GM10248 (cell line): ENCODE measurements at regions not wholly inside any gene's neighbourhood (a gene's known extent, or its start where the extent isn't known, plus 50 kb on each side); places are given as distances from the start of the nearest gene placed in this dataset.

ENCODE experiments used
- CTCF ChIA-PET: fragments of 300-600 bp; sonication (Branson Sonifier 250); formaldehyde crosslinking; extraction: SDS; loops from one replicate; lab custom pipeline; 2021; ENCODE audit warnings: antibody characterized with exemption; lab: Yijun Ruan, JAX
- POLR2A ChIA-PET: fragments of 350-650 bp; sonication (Branson Sonifier 250); formaldehyde crosslinking; extraction: SDS; loops from one replicate; lab custom pipeline; 2020; ENCODE audit warnings: antibody characterized with exemption; lab: Yijun Ruan, JAX
- DNase-seq: peaks from one replicate; pipeline ENCODE4 v3.0.0; 2012; ENCODE audit errors: extremely low spot score
- TF ChIP-seq, protein P1 (sequence below): IDR thresholded peaks from 2 replicates; pipeline ENCODE4 v1.5.1; 2012; ENCODE audit warnings: mild to moderate bottlenecking, low read depth; ENCODE audit errors: extremely low read depth, missing control alignments, control extremely low read depth

DNA sequence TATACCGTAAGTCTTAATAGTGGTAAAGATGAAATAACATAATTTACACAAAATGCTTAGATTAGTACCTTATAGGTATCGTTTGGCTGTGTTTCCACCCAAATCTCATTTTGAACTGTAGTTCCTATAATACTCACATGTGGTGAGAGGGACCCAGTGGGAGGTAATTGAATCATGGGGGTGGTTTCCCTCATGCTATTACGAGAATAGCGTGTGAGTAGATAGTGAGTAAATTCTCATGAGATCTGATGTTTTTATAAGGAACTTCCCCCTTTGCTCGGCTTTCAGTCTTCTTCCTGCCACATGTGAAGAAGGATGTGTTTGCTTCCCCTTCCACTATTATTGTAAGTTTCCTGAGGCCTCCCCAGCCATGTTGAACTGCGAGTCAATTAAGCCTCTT, 426.3 kb upstream of the POT1 start:
- POLR2A ChIA-PET, result no interaction called here

DNA sequence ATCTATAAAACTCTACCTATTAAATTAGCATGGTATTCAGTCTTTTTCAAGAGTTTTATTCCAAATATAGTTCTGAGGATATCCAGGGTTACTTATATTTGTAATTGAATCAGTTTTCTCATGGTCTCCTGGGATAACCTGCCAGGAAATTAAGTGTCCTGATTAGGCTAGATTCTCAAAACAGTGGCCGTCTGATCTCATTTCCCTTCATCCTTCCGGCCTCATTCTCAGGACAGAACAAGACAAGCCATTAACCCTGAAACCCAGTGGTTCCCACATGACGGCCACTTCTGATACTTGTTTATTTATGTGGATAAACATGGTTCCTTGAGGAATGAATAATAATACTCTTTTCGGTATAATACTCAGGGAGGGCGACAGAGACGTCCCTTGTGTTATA, 417.6 kb upstream of the POT1 start:
- CTCF ChIA-PET, result no interaction called here
- POLR2A ChIA-PET, result no interaction called here
- DNase-seq, result no peak

More for the DNA sequence above, 426.3 kb upstream of the POT1 start:
- no peak for DNase-seq
- TF ChIP-seq, protein P1, sequence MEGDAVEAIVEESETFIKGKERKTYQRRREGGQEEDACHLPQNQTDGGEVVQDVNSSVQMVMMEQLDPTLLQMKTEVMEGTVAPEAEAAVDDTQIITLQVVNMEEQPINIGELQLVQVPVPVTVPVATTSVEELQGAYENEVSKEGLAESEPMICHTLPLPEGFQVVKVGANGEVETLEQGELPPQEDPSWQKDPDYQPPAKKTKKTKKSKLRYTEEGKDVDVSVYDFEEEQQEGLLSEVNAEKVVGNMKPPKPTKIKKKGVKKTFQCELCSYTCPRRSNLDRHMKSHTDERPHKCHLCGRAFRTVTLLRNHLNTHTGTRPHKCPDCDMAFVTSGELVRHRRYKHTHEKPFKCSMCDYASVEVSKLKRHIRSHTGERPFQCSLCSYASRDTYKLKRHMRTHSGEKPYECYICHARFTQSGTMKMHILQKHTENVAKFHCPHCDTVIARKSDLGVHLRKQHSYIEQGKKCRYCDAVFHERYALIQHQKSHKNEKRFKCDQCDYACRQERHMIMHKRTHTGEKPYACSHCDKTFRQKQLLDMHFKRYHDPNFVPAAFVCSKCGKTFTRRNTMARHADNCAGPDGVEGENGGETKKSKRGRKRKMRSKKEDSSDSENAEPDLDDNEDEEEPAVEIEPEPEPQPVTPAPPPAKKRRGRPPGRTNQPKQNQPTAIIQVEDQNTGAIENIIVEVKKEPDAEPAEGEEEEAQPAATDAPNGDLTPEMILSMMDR, result no peak
- CTCF ChIA-PET, result interaction anchor here (0.9 kb wide), 1 partner anchor 22 kb away, joined by 3 read pairs; no protein-coding TSS in a partner anchor

DNA sequence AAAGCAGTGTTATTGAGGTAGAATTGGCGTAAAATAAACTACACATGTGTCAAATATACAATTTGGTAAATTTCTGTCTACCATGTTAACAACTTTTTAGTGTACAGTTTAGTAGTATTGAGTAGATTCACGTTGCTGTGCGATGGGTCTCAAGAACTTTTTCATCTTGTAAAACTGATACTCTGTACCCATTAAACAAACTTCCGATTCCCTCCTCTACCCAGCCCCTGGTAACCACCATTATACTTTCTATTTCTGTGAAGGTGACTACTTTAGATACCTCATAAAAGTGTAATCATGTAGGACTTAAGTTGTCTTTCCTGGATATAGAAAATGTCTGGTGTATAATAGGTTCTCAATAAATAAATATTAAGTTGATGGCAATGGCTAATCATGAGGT, 408.5 kb upstream of the POT1 start:
- POLR2A ChIA-PET, result no interaction called here
- CTCF ChIA-PET, result no interaction called here
- no peak for DNase-seq
- TF ChIP-seq, protein P1, result no peak

More for the DNA sequence above, 417.6 kb upstream of the POT1 start:
- TF ChIP-seq, protein P1, result no peak

DNA sequence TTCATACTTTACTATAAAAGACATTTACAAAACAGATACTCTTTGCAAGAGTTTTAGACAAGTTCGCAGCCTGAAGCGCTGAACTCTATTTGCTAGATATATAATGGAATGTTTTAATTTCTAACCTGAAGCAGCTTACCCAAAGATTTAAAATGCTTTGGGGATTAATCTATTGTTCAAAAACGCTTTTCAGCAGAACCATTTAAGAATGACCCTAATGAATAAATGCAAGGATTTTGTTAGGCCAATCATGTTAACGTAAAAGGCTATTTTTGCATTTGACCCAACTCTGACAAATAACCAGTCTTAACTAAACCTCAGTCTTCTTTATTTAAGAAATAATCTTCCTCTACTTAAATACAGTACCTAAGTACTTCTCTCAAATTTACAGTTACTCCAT, 406.7 kb upstream of the POT1 start:
- DNase-seq, result no peak
- POLR2A ChIA-PET, result no interaction called here
- CTCF ChIA-PET, result no interaction called here
- TF ChIP-seq, protein P1, result no peak

DNA sequence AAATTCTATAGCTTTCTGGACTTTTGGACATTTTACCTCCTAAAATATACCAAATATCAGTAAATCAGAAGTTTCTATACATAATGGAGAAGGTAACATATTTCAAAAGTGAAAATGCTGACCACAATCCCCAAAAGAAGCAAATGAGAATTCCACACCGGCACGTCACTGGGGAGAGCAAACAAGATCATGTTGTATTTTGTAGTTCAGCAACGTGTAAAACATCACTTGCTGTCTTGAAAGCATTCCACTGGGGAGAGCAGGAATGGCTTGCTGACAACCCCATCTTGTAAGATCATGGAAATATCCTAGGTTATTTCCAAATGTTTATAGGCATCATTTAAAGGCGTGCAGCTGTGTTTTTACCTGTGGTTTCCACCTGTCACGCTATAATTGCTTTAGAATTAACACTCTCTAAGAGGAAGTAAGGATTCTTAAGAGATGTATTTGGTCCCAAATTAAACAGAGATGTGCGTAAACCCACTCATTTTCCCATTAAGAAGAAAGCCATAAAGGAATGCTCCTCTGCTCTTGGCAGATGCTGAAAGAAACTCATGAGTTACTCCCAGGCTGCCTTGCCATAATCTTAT, 397.1 kb upstream of the POT1 start:
- DNase-seq, result no peak
- POLR2A ChIA-PET, result no interaction called here
- TF ChIP-seq, protein P1, result no peak
- CTCF ChIA-PET, result interaction anchor here (0.9 kb wide), 1 partner anchor 18 kb away, joined by 4 read pairs; no protein-coding TSS in a partner anchor

DNA sequence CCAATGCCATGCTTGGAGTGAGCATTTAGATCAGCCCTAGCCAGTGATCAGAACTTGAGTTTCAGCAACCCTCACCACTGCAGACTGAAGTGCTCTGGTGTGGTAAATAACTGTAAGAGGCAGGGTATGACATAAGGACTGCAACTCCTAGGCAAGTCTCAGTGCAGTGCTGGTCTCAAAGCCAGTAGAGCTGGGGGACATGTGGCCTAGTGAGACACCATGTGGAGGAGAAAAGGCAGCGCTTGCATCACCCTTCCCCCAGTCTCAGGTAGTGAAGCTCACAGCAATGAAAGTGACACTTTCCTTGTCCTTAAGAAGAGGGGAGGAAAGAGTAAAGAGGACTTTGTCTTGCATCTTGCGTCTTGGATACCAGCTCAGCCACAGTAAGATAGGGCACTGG, 386.8 kb upstream of the POT1 start:
- TF ChIP-seq, protein P1, result peak; percentile 16
- POLR2A ChIA-PET, result no interaction called here
- CTCF ChIA-PET, result interaction anchor here (0.7 to 1.6 kb wide), 2 partner anchors 131 to 256 kb away, joined by 3 read pairs; no protein-coding TSS in a partner anchor
- no peak for DNase-seq
